H1 (cell line): ENCODE measurements at regions not wholly inside any gene's neighbourhood (a gene's known extent, or its start where the extent isn't known, plus 50 kb on each side); places are given as distances from the start of the nearest gene placed in this dataset.

Source experiments
- CTCF ChIA-PET: fragments of 300-600 bp; sonication (Branson Sonifier 250); formaldehyde crosslinking; loops from one replicate; lab custom pipeline; 2021; ENCODE audit not compliant: partially characterized antibody; lab: Charles Lee
- POLR2A ChIA-PET: fragments of 300-600 bp; sonication (Branson Sonifier 250); formaldehyde crosslinking; loops from one replicate; lab custom pipeline; 2021; ENCODE audit warnings: inconsistent platforms; ENCODE audit not compliant: partially characterized antibody; lab: Charles Lee
- DNase-seq, 2 experiments: peaks; one replicate each; pipeline versions ENCODE4 v3.0.0 to v3.0.0-alpha.2; 2010 to 2022; ENCODE audit warnings: low spot score in 2 of 2, low read depth in 1 of 2, mixed read lengths in 1 of 2
- FAIRE-seq: peaks from 2 replicates; lab custom pipeline; 2011; peaks lifted over from hg19 to GRCh38; lab: Jason Lieb, UNC
- H2AFZ ChIP-seq: 2 replicates; pipeline ENCODE4 v1.8.1; 2012; ENCODE audit warnings: low read length, inconsistent platforms
- H2AK5ac ChIP-seq: 2 replicates; pipeline ENCODE4 v1.6.1; 2013; ENCODE audit warnings: low read depth, low read length
- H2BK120ac ChIP-seq: replicated peaks from 2 replicates; pipeline ENCODE3; 2013; ENCODE audit warnings: low read depth, low read length, inconsistent platforms
- H2BK12ac ChIP-seq: 2 replicates; pipeline ENCODE4 v1.6.1; 2013; ENCODE audit warnings: low read depth, low read length
- H2BK15ac ChIP-seq: 2 replicates; pipeline ENCODE4 v1.6.1; 2013; ENCODE audit warnings: low read length
- H2BK20ac ChIP-seq: 2 replicates; pipeline ENCODE4 v1.6.1; 2013; ENCODE audit warnings: low read length
- H2BK5ac ChIP-seq: 2 replicates; pipeline ENCODE4 v1.6.1; 2013; ENCODE audit warnings: low read depth, low read length
- H3K14ac ChIP-seq: 2 replicates; pipeline ENCODE4 v1.6.1; 2013; ENCODE audit warnings: inconsistent platforms; ENCODE audit not compliant: insufficient read length
- H3K18ac ChIP-seq: 2 replicates; pipeline ENCODE4 v1.6.1; 2013; ENCODE audit warnings: low read length; ENCODE audit errors: extremely low read depth
- H3K23ac ChIP-seq: 2 replicates; pipeline ENCODE4 v1.6.1; 2013; ENCODE audit warnings: inconsistent platforms; ENCODE audit not compliant: insufficient read length
- H3K23me2 ChIP-seq: 2 replicates; pipeline ENCODE4 v1.6.1; 2013; ENCODE audit warnings: low read depth, low read length
- H3K27ac ChIP-seq: 2 replicates; pipeline ENCODE4 v1.6.1; 2011; ENCODE audit warnings: low read depth, low read length, inconsistent platforms
- H3K27me3 ChIP-seq, 4 experiments: replicated peaks in 1 of 4; 1 replicate in 1 of 4; 2 replicates in 3 of 4; pipeline versions ENCODE4 v1.6.1 to v1.8.1; 2011 to 2013; ENCODE audit warnings: low read length in 3 of 4, mild to moderate bottlenecking in 3 of 4, inconsistent platforms in 2 of 4, mixed read lengths in 2 of 4, moderate library complexity in 1 of 4; ENCODE audit not compliant: control insufficient read depth in 3 of 4, insufficient read depth in 3 of 4; ENCODE audit errors: extremely low read depth in 1 of 4
- H3K36me3 ChIP-seq, 4 experiments: 2 replicates each; pipeline versions ENCODE4 v1.6.1 to v1.8.1; 2011 to 2013; ENCODE audit warnings: mild to moderate bottlenecking in 4 of 4, low read length in 3 of 4, moderate library complexity in 2 of 4, control low read depth in 1 of 4, inconsistent platforms in 1 of 4; ENCODE audit not compliant: insufficient read depth in 4 of 4, control insufficient read depth in 2 of 4
- H3K4ac ChIP-seq: replicated peaks from 2 replicates; pipeline ENCODE3; 2013; ENCODE audit warnings: low read length, low read depth, mixed read lengths, inconsistent platforms; ENCODE audit not compliant: insufficient read length
- H3K4me1 ChIP-seq, 4 experiments: replicated peaks in 1 of 4; 1 replicate in 1 of 4; 2 replicates in 3 of 4; pipeline versions ENCODE4 v1.6.1 to v1.8.1; 2011 to 2013; ENCODE audit warnings: low read length in 3 of 4, inconsistent platforms in 2 of 4, mixed read lengths in 1 of 4; ENCODE audit not compliant: insufficient read depth in 4 of 4, control insufficient read depth in 3 of 4
- H3K4me2 ChIP-seq, 2 experiments: 2 replicates each; pipeline versions ENCODE4 v1.6.1 to v1.8.1; 2011 to 2013; ENCODE audit warnings: low read depth in 2 of 2, low read length in 2 of 2, control low read depth in 1 of 2, inconsistent platforms in 1 of 2, mild to moderate bottlenecking in 1 of 2; ENCODE audit not compliant: insufficient read depth in 1 of 2
- H3K4me3 ChIP-seq, 4 experiments: fragments of 200-600, 300-600 bp in 1 of 4; sonication (generic), shearing (Covaris generic), sonication (Bioruptor Twin) in 1 of 4; 2 replicates each; pipeline versions ENCODE4 v1.5.1 to v1.8.1; 2011 to 2016; ENCODE audit warnings: low read length in 4 of 4, low read depth in 3 of 4, control low read depth in 2 of 4, inconsistent platforms in 2 of 4, mild to moderate bottlenecking in 2 of 4, mixed read lengths in 1 of 4, moderate library complexity in 1 of 4; ENCODE audit not compliant: insufficient read depth in 2 of 4; ENCODE audit errors: extremely low read depth in 1 of 4
- H3K56ac ChIP-seq: replicated peaks from 2 replicates; pipeline ENCODE3; 2013; ENCODE audit warnings: low read depth, mild to moderate bottlenecking, mixed read lengths, low read length, inconsistent platforms; ENCODE audit not compliant: insufficient read length
- H3K79me1 ChIP-seq: 2 replicates; pipeline ENCODE4 v1.6.1; 2013; ENCODE audit warnings: low read depth, low read length, control low read depth
- H3K79me2 ChIP-seq, 2 experiments: 2 replicates each; pipeline versions ENCODE4 v1.6.1 to v1.8.1; 2012 to 2013; ENCODE audit warnings: low read length in 2 of 2, mild to moderate bottlenecking in 2 of 2, inconsistent platforms in 1 of 2; ENCODE audit not compliant: insufficient read depth in 2 of 2, control insufficient read depth in 1 of 2
- H3K9ac ChIP-seq, 4 experiments: replicated peaks in 1 of 4; 1 replicate in 1 of 4; 2 replicates in 3 of 4; pipeline versions ENCODE4 v1.6.1 to v1.8.1; 2011 to 2013; ENCODE audit warnings: low read depth in 3 of 4, low read length in 3 of 4, control low read depth in 2 of 4, mild to moderate bottlenecking in 2 of 4, moderate library complexity in 2 of 4, inconsistent platforms in 1 of 4; ENCODE audit errors: extremely low read depth in 1 of 4
- H3K9me3 ChIP-seq, 2 experiments: 2 replicates each; pipeline versions ENCODE4 v1.6.1 to v1.8.1; 2012 to 2013; ENCODE audit warnings: mild to moderate bottlenecking in 2 of 2, moderate library complexity in 2 of 2, control low read depth in 1 of 2, inconsistent platforms in 1 of 2, low read depth in 1 of 2, low read length in 1 of 2, mixed read lengths in 1 of 2; ENCODE audit not compliant: insufficient read depth in 2 of 2
- H4K20me1 ChIP-seq, 2 experiments: replicated peaks in 1 of 2; 2 replicates each; pipeline versions ENCODE3 to v1.8.1; 2011 to 2013; ENCODE audit warnings: inconsistent platforms in 2 of 2, low read length in 2 of 2, mild to moderate bottlenecking in 1 of 2; ENCODE audit not compliant: insufficient read depth in 2 of 2, control insufficient read depth in 1 of 2
- H4K5ac ChIP-seq: 2 replicates; pipeline ENCODE4 v1.6.1; 2013; ENCODE audit warnings: low read length, low read depth, mixed read lengths, inconsistent platforms; ENCODE audit not compliant: insufficient read length
- H4K8ac ChIP-seq: 2 replicates; pipeline ENCODE4 v1.8.0; 2013; ENCODE audit warnings: mild to moderate bottlenecking, moderate library complexity, low read length, inconsistent platforms; ENCODE audit not compliant: insufficient read depth; ENCODE audit errors: extremely low read depth
- H4K91ac ChIP-seq: replicated peaks from 2 replicates; pipeline ENCODE3; 2013; ENCODE audit warnings: low read length, mixed read lengths, inconsistent platforms; ENCODE audit not compliant: insufficient read length
- MAX ChIP-seq: IDR thresholded peaks from 2 replicates; pipeline ENCODE4 v1.6.1; 2012; ENCODE audit warnings: inconsistent platforms
- SP1 ChIP-seq: IDR thresholded peaks from 2 replicates; pipeline ENCODE4 v1.6.1; 2011; ENCODE audit warnings: low read depth, low read length
- WGBS, 2 experiments: shearing (Covaris generic) in 1 of 2; methylation state at CpG; one replicate each; pipeline versions ENCODE4 v1.1.6 to v1.1.7; 2013 to 2015; ENCODE audit warnings: low lambda C conversion rate in 2 of 2, mixed read lengths in 2 of 2, inconsistent platforms in 1 of 2, low coverage in 1 of 2, missing lambda C conversion rate in 1 of 2; ENCODE audit not compliant: insufficient replicate concordance in 2 of 2, insufficient coverage in 1 of 2, insufficient read length in 1 of 2; ENCODE audit errors: extremely low coverage in 1 of 2, missing lambda C conversion rate in 1 of 2; 5-methylcytosine and 5-hydroxymethylcytosine counted together

GRCh38 chr14:66238969-66239368 is 247.2 kb upstream of the CCDC196 start:
- H3K36me3 ChIP-seq: no peaks in the 10 kb centered on the region
- no peak overlapping the region for H2BK120ac ChIP-seq
- no peak for FAIRE-seq
- H2BK12ac ChIP-seq: no peak overlapping the region
- no peak overlapping the region for H2BK15ac ChIP-seq
- H3K23ac ChIP-seq: no peak overlapping the region
- no peak overlapping the region for H3K9ac ChIP-seq
- CTCF ChIA-PET: no interaction called here
- no peak overlapping the region for H3K4ac ChIP-seq
- no peak for DNase-seq
- no peak overlapping the region for H3K27ac ChIP-seq
- no peaks in the 10 kb centered on the region for H3K23me2 ChIP-seq
- H2BK5ac ChIP-seq: no peak overlapping the region
- H3K79me1 ChIP-seq: no peaks in the 10 kb centered on the region
- H3K4me1 ChIP-seq: no peaks in the 10 kb centered on the region; a peak in 1 of 7 replicates
- no peak overlapping the region for H2AK5ac ChIP-seq
- no peak overlapping the region for H3K18ac ChIP-seq
- H3K14ac ChIP-seq: no peak overlapping the region
- H2AFZ ChIP-seq: no peak overlapping the region
- no peak overlapping the region for H4K5ac ChIP-seq
- no peaks in the 10 kb centered on the region for H3K27me3 ChIP-seq
- no peak overlapping the region for H3K4me3 ChIP-seq
- no peak overlapping the region for H3K56ac ChIP-seq
- H4K20me1 ChIP-seq: no peaks in the 10 kb centered on the region
- H4K91ac ChIP-seq: no peak overlapping the region
- TF ChIP-seq SP1 (no peak), MAX (no peak)
- TF ChIP-seq, all 59 proteins: peak for 0
- Histone ChIP-seq H3K4me2 (no peak overlapping the region), H3K9me3 (no peaks in the 10 kb centered on the region), H3K79me2 (no peaks in the 10 kb centered on the region), H4K8ac (no peak overlapping the region), H2BK20ac (no peak overlapping the region)
- WGBS, 2 experiments: 100% methylated on average over 1 of the region's 1 CpG; no CpG with 5 or more reads in 1 of the 2 experiments
- POLR2A ChIA-PET: no interaction called here
